ENCODE measurements at regions not wholly inside any gene's neighbourhood (a gene's known extent, or its start where the extent isn't known, plus 50 kb on each side); places are given as distances from the start of the nearest gene placed in this dataset.

DNA sequence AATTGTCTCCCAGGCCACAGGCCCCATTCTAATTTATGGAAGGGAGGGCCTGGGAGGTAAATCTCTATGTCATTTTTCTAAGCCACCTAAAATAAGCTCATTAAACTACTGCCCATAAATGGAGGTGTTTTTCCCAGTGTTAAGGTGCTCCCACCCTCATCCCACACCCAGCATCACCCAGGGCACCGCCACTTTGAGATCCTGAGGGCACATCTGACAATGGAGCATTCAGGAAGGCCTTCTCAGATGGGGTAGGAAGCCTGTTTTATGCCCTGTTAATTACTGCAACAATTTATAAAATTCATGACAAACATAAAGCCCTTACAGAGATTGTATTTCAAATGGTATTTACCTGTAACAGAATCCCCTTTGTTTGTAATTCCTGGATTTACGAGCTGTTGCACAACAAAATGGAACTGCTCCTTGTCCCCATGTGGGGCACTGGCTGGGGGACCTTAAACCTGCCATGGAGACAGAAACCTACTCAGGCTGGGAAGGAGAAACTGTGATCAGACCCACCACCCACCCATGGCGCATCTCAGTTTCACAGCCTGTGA, 319.5 kb upstream of the USP24 start:
- Histone ChIP-seq H3K27me3 (replicated peaks in 1 of 2; ENCODE audit: control insufficient read depth in 2 of 2, insufficient read depth in 2 of 2, low read length in 1 of 2) (no peaks in the 10 kb centered on the region), H3K4me3 (no peak overlapping the region), H3K4me2 (ENCODE audit: control insufficient read depth, insufficient read depth) (no peak overlapping the region), H3K4me1 (ENCODE audit: control insufficient read depth, insufficient read depth, low read length) (no peaks in the 10 kb centered on the region), H3K36me3 (ENCODE audit: control insufficient read depth in 2 of 2, insufficient read depth in 2 of 2, low read length in 1 of 2) (no peaks in the 10 kb centered on the region), H3K79me2 (ENCODE audit: control insufficient read depth, insufficient read depth, low read length) (no peaks in the 10 kb centered on the region), H4K20me1 (ENCODE audit: control insufficient read depth, insufficient read depth) (no peaks in the 10 kb centered on the region), H2AFZ (ENCODE audit: control insufficient read depth, low read depth, low read length) (no peak overlapping the region), H3K9me3 (replicated peaks; ENCODE audit: control insufficient read depth, insufficient read depth, low read length) (no peaks in the 10 kb centered on the region), H3K27ac (ENCODE audit: control insufficient read depth, insufficient read depth) (no peak overlapping the region), H3K9ac (ENCODE audit: control insufficient read depth, insufficient read depth, low read length) (no peak overlapping the region)
- ChIA-PET RAD21 (ENCODE audit: unreplicated experiment) (no interaction called here), POLR2A (no interaction called here), SMC1A (ENCODE audit: uncharacterized antibody, unreplicated experiment) (no interaction called here), CTCF (no interaction called here)
- no TSS peak for BruUV-seq (replicated peaks)
- ATAC-seq, result no peak
- in situ Hi-C loops (cut with MboI), result no loop called here
- intact Hi-C loops (cut with micrococcal nuclease; ENCODE audit: unreplicated experiment), result no loop called here
- TF ChIP-seq GABPA (IDR thresholded peaks at IDR 0.05; ENCODE audit: low read depth) (no peak), BACH1 (IDR thresholded peaks at IDR 0.05; ENCODE audit: borderline replicate concordance) (no peak), GATAD2B (conservative IDR thresholded peaks at IDR 0.05; ENCODE audit: low read depth) (no peak), JUND (IDR thresholded peaks at IDR 0.05; ENCODE audit: low read depth, low read length) (no peak), MYC (IDR thresholded peaks at IDR 0.05; ENCODE audit: insufficient read depth, insufficient read length, insufficient replicate concordance, low read length, severe bottlenecking) (no peak), ZNF622 (IDR thresholded peaks at IDR 0.05) (no peak), SRF (IDR thresholded peaks at IDR 0.05; ENCODE audit: low read depth in 2 of 2, low read length in 2 of 2) (no peak), TBL1XR1 (IDR thresholded peaks at IDR 0.05; ENCODE audit: low read depth, low read length) (no peak)
- TF ChIP-seq, protein P1, sequence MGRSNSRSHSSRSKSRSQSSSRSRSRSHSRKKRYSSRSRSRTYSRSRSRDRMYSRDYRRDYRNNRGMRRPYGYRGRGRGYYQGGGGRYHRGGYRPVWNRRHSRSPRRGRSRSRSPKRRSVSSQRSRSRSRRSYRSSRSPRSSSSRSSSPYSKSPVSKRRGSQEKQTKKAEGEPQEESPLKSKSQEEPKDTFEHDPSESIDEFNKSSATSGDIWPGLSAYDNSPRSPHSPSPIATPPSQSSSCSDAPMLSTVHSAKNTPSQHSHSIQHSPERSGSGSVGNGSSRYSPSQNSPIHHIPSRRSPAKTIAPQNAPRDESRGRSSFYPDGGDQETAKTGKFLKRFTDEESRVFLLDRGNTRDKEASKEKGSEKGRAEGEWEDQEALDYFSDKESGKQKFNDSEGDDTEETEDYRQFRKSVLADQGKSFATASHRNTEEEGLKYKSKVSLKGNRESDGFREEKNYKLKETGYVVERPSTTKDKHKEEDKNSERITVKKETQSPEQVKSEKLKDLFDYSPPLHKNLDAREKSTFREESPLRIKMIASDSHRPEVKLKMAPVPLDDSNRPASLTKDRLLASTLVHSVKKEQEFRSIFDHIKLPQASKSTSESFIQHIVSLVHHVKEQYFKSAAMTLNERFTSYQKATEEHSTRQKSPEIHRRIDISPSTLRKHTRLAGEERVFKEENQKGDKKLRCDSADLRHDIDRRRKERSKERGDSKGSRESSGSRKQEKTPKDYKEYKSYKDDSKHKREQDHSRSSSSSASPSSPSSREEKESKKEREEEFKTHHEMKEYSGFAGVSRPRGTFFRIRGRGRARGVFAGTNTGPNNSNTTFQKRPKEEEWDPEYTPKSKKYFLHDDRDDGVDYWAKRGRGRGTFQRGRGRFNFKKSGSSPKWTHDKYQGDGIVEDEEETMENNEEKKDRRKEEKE (IDR thresholded peaks at IDR 0.05), result no peak
- TF ChIP-seq, protein P2, sequence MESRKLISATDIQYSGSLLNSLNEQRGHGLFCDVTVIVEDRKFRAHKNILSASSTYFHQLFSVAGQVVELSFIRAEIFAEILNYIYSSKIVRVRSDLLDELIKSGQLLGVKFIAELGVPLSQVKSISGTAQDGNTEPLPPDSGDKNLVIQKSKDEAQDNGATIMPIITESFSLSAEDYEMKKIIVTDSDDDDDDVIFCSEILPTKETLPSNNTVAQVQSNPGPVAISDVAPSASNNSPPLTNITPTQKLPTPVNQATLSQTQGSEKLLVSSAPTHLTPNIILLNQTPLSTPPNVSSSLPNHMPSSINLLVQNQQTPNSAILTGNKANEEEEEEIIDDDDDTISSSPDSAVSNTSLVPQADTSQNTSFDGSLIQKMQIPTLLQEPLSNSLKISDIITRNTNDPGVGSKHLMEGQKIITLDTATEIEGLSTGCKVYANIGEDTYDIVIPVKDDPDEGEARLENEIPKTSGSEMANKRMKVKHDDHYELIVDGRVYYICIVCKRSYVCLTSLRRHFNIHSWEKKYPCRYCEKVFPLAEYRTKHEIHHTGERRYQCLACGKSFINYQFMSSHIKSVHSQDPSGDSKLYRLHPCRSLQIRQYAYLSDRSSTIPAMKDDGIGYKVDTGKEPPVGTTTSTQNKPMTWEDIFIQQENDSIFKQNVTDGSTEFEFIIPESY (IDR thresholded peaks at IDR 0.05), result no peak
- TF ChIP-seq, protein P3, sequence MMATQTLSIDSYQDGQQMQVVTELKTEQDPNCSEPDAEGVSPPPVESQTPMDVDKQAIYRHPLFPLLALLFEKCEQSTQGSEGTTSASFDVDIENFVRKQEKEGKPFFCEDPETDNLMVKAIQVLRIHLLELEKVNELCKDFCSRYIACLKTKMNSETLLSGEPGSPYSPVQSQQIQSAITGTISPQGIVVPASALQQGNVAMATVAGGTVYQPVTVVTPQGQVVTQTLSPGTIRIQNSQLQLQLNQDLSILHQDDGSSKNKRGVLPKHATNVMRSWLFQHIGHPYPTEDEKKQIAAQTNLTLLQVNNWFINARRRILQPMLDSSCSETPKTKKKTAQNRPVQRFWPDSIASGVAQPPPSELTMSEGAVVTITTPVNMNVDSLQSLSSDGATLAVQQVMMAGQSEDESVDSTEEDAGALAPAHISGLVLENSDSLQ (IDR thresholded peaks at IDR 0.05), result no peak
- TF ChIP-seq, protein P4, sequence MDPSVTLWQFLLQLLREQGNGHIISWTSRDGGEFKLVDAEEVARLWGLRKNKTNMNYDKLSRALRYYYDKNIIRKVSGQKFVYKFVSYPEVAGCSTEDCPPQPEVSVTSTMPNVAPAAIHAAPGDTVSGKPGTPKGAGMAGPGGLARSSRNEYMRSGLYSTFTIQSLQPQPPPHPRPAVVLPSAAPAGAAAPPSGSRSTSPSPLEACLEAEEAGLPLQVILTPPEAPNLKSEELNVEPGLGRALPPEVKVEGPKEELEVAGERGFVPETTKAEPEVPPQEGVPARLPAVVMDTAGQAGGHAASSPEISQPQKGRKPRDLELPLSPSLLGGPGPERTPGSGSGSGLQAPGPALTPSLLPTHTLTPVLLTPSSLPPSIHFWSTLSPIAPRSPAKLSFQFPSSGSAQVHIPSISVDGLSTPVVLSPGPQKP (IDR thresholded peaks at IDR 0.05; ENCODE audit: low read depth, low read length), result no peak
- WGBS (ENCODE audit: insufficient coverage, insufficient replicate concordance, low lambda C conversion rate, missing lambda C conversion rate), result 47% methylated on average over 3 of the region's 3 CpGs
- FAIRE-seq, result no peak
- DNase-seq (ENCODE audit: low read depth, low spot score), result no peak
